AG09309 (cell line): ENCODE measurements at regions not wholly inside any gene's neighbourhood (a gene's known extent, or its start where the extent isn't known, plus 50 kb on each side); places are given as distances from the start of the nearest gene placed in this dataset.

ENCODE experiments used
- DNase-seq: peaks from one replicate; pipeline ENCODE4 v3.0.0-alpha.2; 2010; ENCODE audit warnings: low read depth
- H3K4me3 ChIP-seq: 2 replicates; pipeline ENCODE4 v1.5.1; 2011; ENCODE audit warnings: mild to moderate bottlenecking, low read depth, low read length, moderate library complexity; ENCODE audit not compliant: control insufficient read depth
- TF ChIP-seq, protein P1 (sequence below): IDR thresholded peaks from 2 replicates; pipeline ENCODE4 v1.5.1; 2011; ENCODE audit warnings: mild to moderate bottlenecking, low read depth, low read length, inconsistent platforms; ENCODE audit not compliant: insufficient read depth, control insufficient read depth; ENCODE audit errors: missing control alignments

DNA sequence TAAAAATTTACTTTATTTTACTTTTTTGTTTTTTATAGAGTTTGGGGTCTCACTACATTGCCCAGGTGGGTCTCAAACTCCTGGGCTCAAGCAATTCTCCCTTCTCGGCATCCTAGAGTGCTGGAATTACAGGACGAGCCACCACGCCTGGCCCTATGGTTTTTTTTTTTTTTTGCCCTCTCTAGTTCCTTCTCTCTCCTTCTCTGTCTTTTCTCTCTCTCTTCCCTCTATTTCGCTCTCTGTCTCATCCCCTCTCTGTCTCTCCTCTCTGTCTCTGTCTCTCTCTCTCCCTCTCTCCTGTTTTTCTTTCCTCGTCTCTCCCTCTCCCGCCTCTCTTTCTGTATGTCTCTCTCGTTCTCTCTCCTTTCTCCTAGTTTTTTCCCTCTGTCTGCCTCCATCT is 202.6 kb upstream of the LHX5 start:
- no peak for DNase-seq
- TF ChIP-seq, protein P1, sequence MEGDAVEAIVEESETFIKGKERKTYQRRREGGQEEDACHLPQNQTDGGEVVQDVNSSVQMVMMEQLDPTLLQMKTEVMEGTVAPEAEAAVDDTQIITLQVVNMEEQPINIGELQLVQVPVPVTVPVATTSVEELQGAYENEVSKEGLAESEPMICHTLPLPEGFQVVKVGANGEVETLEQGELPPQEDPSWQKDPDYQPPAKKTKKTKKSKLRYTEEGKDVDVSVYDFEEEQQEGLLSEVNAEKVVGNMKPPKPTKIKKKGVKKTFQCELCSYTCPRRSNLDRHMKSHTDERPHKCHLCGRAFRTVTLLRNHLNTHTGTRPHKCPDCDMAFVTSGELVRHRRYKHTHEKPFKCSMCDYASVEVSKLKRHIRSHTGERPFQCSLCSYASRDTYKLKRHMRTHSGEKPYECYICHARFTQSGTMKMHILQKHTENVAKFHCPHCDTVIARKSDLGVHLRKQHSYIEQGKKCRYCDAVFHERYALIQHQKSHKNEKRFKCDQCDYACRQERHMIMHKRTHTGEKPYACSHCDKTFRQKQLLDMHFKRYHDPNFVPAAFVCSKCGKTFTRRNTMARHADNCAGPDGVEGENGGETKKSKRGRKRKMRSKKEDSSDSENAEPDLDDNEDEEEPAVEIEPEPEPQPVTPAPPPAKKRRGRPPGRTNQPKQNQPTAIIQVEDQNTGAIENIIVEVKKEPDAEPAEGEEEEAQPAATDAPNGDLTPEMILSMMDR: no peak
- no peak overlapping the region for H3K4me3 ChIP-seq

DNA sequence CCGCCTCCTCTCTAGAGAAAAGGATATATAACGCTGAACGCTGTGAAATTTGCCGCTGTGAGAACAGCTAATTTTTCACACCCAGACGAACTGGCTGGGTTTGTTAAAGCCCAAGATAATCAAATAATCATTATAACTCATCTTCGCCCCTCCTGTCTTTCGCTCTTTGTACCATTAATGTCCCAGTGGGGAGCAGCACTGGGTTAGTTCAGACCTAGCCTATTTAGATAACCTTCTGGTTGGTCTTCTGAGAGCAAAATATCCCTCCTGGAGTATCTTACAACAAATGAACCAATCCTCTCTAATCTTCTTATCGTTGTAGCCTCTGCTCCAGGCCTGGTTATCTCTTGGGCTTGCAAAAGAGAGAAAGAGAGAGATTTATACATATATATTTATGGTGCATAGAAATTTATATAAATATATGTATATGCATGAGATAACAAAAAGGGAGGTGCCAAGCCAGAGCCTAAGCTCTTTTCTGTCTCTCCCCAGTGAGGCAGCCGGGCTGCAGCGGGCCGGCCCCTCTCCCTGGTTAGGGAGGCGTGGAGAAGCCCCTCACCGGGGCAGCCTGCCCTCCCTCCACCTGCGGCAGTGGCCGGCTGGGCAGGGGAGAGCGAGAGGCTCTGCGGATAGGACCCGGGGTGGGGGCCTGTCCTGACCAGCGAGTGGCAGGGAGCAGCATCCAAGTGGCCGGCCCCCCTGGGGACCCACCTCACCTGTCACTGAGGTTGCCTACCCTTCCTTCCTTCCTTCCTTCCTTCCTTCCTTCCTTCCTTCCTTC is 202.0 kb upstream of the LHX5 start:
- no peak for DNase-seq
- no peak overlapping the region for H3K4me3 ChIP-seq
- TF ChIP-seq, protein P1: no peak

DNA sequence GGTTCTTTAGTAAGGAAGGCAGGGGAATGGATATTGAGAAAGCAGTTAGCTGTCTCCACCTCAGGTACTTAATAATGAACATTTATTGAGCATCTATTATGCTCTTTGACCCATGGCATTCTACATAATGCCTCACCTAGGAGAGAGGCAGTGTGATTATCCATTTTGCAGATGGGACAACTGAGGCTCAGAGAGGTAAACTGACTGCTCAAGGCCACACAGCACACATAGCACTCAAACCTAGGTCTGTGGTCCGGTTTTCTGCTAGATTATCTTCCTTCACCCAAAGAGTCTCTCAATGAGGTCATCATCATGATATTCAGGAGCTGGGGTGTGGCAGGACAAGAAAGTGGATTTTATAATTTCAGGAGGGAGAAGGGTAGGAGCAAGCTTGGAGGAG is 199.1 kb upstream of the LHX5 start:
- DNase-seq: no peak
- H3K4me3 ChIP-seq: no peak overlapping the region
- TF ChIP-seq, protein P1: no peak

DNA sequence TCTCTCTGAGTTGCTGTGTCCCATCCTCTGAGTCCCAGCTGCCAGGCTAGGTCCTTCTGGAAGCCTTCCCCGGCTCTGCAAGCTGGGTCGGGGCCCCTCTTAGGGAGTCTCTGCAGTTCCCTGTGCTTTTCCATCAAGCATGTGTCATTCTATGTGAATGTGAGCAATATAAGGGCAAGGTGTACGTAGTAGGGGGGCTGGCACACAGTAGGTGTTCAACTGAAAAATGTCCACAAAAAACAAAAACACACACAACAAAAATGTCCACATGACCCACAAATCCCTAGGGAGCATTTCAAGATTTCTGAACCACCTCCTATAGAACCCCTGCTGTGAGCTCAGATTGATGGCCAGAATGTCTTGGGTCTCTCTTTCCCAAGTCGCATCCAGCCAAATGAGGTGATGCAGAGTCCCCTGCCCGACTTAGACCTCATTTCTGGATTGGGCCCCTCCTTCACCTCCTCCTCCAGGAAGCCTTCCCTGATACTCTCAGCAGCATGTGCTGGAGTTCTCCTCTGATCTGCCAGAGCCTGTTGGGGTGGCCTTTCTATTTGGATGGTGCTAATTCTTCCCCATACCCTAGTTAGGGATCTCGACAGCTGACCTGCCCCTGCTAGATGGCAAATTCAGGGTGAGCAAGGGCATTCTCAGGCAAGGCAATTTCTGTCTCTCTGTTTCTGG is 196.1 kb upstream of the LHX5 start:
- TF ChIP-seq, protein P1: no peak
- no peak overlapping the region for H3K4me3 ChIP-seq
- no peak for DNase-seq

DNA sequence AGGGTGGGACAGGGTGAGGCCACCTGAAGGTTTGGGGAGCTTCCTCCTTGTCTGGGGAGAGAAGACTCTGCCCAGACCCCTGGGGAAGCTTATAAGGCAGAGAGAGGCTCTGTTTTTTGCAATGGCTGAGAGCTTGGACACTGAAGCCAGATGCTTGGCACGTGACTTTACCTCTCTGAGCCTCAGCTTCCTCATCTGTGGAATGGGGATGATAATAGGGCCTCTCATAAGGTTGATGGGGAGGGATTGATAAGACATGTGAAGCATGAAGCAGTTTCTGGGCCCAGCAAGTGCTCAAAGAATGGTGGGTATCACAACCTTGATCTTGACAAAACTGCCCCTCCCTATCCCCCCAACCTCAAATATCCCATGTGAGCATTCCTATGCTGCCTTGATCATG is 195.4 kb upstream of the LHX5 start:
- no peak for DNase-seq
- H3K4me3 ChIP-seq: no peak overlapping the region
- TF ChIP-seq, protein P1: no peak

DNA sequence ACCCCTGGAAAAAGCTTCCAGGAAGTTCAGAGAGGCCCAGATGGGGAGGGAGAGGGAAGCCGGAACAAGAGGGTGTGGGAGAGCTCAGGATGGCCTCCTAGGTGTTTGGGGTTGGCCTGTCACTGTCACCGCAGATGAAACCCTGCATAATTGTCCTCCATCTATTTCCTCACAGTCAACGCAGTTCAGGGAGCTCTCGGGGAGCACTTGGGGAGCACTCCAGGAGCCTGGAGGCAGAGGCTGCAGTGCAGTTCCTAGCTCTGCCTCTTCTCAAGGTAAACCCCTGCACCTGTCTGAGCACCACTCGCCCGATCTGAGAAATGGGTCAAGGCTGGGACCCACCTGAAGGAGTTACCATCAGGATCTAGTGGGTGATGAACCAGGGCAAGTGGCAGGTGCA is 194.6 kb upstream of the LHX5 start:
- DNase-seq: no peak
- H3K4me3 ChIP-seq: no peak overlapping the region
- TF ChIP-seq, protein P1: no peak
